ENCODE measurements at regions not wholly inside any gene's neighbourhood (a gene's known extent, or its start where the extent isn't known, plus 50 kb on each side); places are given as distances from the start of the nearest gene placed in this dataset.
"Not testable (repeated sequence)": the region's sequence is repeated elsewhere in the genome, so short reads cannot be mapped to it uniquely, and the experiment has no call there.

- no peaks in the 10 kb centered on the region for H3K4me1 ChIP-seq
- no peaks in the 10 kb centered on the region for H3K27me3 ChIP-seq
- DNase-seq: no peak
- WGBS, 2 donors: 80 to 87% methylated on average over 5 of the region's 5 CpGs
- H3K9me3 ChIP-seq: no peaks in the 10 kb centered on the region
- TF ChIP-seq POLR2A (IDR thresholded peaks at IDR 0.05) (no peak), CTCF (IDR thresholded peaks at IDR 0.05) (no peak)
- intact Hi-C loops (cut with DNase I): no loop called here
- no peaks in the 10 kb centered on the region for H3K36me3 ChIP-seq
- H3K4me3 ChIP-seq (replicated peaks in 1 of 3): no peak overlapping the region
- no peak overlapping the region for H3K27ac ChIP-seq
Observed at GRCh38 chr2:192675681-192676080, 480.9 kb upstream of the TMEFF2 start.

- TF ChIP-seq POLR2A (IDR thresholded peaks at IDR 0.05) (no peak), CTCF (IDR thresholded peaks at IDR 0.05) (no peak)
Observed at GRCh38 chr2:192669505-192670091, 474.9 kb upstream of the TMEFF2 start.

GRCh38 chr2:192660555-192660954, 465.8 kb upstream of the TMEFF2 start:
- H3K27ac ChIP-seq; intact Hi-C loops (cut with DNase I); H3K9me3 ChIP-seq; H3K27me3 ChIP-seq; H3K4me3 ChIP-seq (replicated peaks in 1 of 3); H3K4me1 ChIP-seq; H3K36me3 ChIP-seq; DNase-seq: not testable (repeated sequence)
- 80 to 82% methylated on average over 4 of the region's 4 CpGs for WGBS, 2 donors

More at GRCh38 chr2:192669505-192670091, 474.9 kb upstream of the TMEFF2 start:
- Histone ChIP-seq H3K27ac (no peak overlapping the region), H3K9me3 (no peaks in the 10 kb centered on the region), H3K4me1 (no peaks in the 10 kb centered on the region), H3K4me3 (replicated peaks in 1 of 3) (no peak overlapping the region), H3K36me3 (no peaks in the 10 kb centered on the region), H3K27me3 (no peaks in the 10 kb centered on the region)
- 88 to 89% methylated on average over 8 of the region's 8 CpGs for WGBS, 2 donors
- DNase-seq: no peak
- intact Hi-C loops (cut with DNase I): no loop called here

GRCh38 chr2:192657362-192657761, 462.6 kb upstream of the TMEFF2 start:
- intact Hi-C loops (cut with DNase I): no loop called here
- Histone ChIP-seq H3K27ac (no peak overlapping the region), H3K4me1 (no peaks in the 10 kb centered on the region), H3K36me3 (no peaks in the 10 kb centered on the region), H3K27me3 (no peaks in the 10 kb centered on the region), H3K4me3 (replicated peaks in 1 of 3) (no peak overlapping the region), H3K9me3 (no peaks in the 10 kb centered on the region)
- 80 to 89% methylated on average over 3 of the region's 3 CpGs for WGBS, 2 donors
- no peak for DNase-seq
- TF ChIP-seq POLR2A (IDR thresholded peaks at IDR 0.05) (no peak), CTCF (IDR thresholded peaks at IDR 0.05) (no peak)

- DNase-seq: no peak
- Histone ChIP-seq H3K4me3 (replicated peaks in 1 of 3) (no peak overlapping the region), H3K9me3 (no peaks in the 10 kb centered on the region), H3K27me3 (no peaks in the 10 kb centered on the region), H3K27ac (no peak overlapping the region), H3K4me1 (no peaks in the 10 kb centered on the region), H3K36me3 (no peaks in the 10 kb centered on the region)
- 69 to 75% methylated on average over 3 of the region's 3 CpGs for WGBS, 2 donors
- intact Hi-C loops (cut with DNase I): no loop called here
- TF ChIP-seq CTCF (IDR thresholded peaks at IDR 0.05) (no peak), POLR2A (IDR thresholded peaks at IDR 0.05) (no peak)
Observed at GRCh38 chr2:192655916-192656315, 461.2 kb upstream of the TMEFF2 start.
